ENCODE measurements at regions not wholly inside any gene's neighbourhood (a gene's known extent, or its start where the extent isn't known, plus 50 kb on each side); places are given as distances from the start of the nearest gene placed in this dataset.

GRCh38 chr2:149994057-149994728 is 406.6 kb upstream of the MMADHC start:
- FAIRE-seq (no peak), DNase-seq (ENCODE audit: insufficient read length) (no peak)
- TF ChIP-seq POLR2AphosphoS5 (IDR thresholded peaks at IDR 0.05; ENCODE audit: low read depth, low read length), result no peak
- TF ChIP-seq POLR2A (IDR thresholded peaks at IDR 0.05; ENCODE audit: low read depth, low read length), result no peak

DNA sequence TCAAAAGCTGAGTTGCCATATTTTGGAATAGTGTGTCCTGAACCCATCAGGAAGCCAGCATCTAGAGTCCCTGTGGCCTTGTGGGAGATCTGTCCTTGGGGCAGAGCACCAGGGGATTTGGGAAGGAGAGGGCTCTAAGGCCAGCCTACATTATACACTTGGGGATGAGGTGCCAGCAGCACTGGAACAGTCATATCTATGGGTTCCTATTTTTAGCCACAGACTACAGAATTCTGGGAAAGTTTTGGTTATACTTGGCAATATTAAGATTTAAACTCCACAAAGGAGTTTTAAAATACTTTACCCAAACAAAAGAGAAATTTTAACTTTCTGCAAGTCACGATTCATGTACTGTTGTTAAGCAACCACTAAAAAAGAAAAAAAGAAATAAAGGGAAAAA is 405.7 kb upstream of the MMADHC start:
- no peak for TF ChIP-seq TAF1 (IDR thresholded peaks at IDR 0.05; ENCODE audit: borderline replicate concordance, low read depth, low read length)
- TF ChIP-seq POLR2AphosphoS5 (IDR thresholded peaks at IDR 0.05; ENCODE audit: low read depth, low read length), result no peak
- TF ChIP-seq POLR2A (IDR thresholded peaks at IDR 0.05; ENCODE audit: low read depth, low read length), result no peak
- FAIRE-seq (no peak), DNase-seq (ENCODE audit: insufficient read length) (no peak)

DNA sequence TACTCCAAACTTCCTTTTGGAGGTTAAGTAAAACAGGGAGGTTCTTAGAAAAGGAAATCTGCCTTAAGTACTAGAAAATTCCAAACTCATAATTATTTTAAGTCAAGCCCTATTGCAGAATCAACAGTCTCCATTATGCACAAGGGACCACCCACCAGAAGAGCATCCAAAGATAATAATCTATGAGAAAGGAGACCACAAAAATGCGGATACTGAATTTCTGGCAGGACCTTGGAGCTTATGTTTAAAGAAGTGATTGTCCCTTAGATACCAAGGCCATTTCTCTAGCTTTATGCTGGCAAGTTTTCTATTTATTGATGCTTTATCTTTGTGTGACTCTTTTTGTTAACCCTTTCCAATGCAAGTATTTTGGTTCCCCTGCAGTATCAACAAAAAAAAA is 404.0 kb upstream of the MMADHC start:
- DNase-seq (ENCODE audit: insufficient read length), result no peak
- no peak for FAIRE-seq
- TF ChIP-seq TAF1 (IDR thresholded peaks at IDR 0.05; ENCODE audit: borderline replicate concordance, low read depth, low read length), result no peak
- TF ChIP-seq POLR2AphosphoS5 (IDR thresholded peaks at IDR 0.05; ENCODE audit: low read depth, low read length), result no peak
- no peak for TF ChIP-seq POLR2A (IDR thresholded peaks at IDR 0.05; ENCODE audit: low read depth, low read length)

- no peak for DNase-seq (ENCODE audit: insufficient read length)
- no peak for FAIRE-seq
- TF ChIP-seq POLR2AphosphoS5 (IDR thresholded peaks at IDR 0.05; ENCODE audit: low read depth, low read length), result no peak
- no peak for TF ChIP-seq POLR2A (IDR thresholded peaks at IDR 0.05; ENCODE audit: low read depth, low read length)
- TF ChIP-seq TAF1 (IDR thresholded peaks at IDR 0.05; ENCODE audit: borderline replicate concordance, low read depth, low read length), result no peak
Observed at GRCh38 chr2:149990965-149991364, 403.4 kb upstream of the MMADHC start.

DNA sequence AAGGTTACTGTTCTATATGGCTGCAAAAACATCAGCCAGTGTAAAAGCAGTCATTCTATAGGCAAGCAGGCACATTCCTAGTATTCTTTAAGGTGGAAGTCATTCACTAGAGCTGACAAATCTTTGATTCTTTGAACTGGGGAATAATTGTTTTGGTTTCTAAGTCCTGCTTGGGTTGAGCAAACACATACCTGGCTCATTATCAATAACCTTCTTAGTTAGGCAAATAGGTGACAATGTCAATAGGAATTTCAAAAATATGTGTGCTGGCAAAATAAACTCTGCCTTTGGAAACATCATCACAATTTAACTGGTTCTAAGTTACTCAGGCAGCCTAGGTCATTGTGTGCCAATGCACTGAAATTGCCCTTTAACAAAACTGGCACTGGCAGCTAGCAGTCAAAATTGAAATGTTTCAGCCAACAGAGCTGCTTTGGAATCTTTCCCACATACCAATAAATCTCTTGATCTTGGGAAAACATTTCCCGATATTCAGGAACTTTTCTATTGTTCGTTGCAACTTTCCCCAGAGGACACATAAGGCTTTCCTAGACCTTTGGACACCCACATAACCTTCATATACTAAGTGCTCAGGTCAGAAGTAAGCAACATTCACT is 402.0 kb upstream of the MMADHC start:
- FAIRE-seq (no peak), DNase-seq (ENCODE audit: insufficient read length) (no peak)
- TF ChIP-seq TAF1 (IDR thresholded peaks at IDR 0.05; ENCODE audit: borderline replicate concordance, low read depth, low read length) (no peak), POLR2AphosphoS5 (IDR thresholded peaks at IDR 0.05; ENCODE audit: low read depth, low read length) (no peak), POLR2A (IDR thresholded peaks at IDR 0.05; ENCODE audit: low read depth, low read length) (no peak)

DNA sequence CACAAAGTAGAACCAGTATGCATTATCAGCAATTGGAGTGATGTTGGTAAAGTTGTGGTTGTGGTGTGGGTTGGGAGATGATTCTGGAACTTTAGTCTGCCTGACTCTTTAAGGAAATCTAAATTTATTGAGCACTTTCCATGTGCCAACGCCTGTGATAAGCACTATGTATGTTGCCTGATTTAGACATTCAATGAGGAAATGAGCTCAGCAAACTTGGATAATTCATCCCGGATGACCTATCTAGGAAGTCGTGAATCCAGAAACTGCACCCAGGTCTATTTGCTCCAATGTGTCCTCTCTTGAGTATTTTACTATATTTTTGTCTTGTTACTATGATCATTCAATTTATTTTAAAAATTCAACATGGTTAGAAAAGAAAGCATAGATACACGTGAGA is 400.8 kb upstream of the MMADHC start:
- DNase-seq (ENCODE audit: insufficient read length) (no peak), FAIRE-seq (no peak)
- no peak for TF ChIP-seq POLR2A (IDR thresholded peaks at IDR 0.05; ENCODE audit: low read depth, low read length)
- no peak for TF ChIP-seq POLR2AphosphoS5 (IDR thresholded peaks at IDR 0.05; ENCODE audit: low read depth, low read length)
- TF ChIP-seq TAF1 (IDR thresholded peaks at IDR 0.05; ENCODE audit: borderline replicate concordance, low read depth, low read length), result no peak

DNA sequence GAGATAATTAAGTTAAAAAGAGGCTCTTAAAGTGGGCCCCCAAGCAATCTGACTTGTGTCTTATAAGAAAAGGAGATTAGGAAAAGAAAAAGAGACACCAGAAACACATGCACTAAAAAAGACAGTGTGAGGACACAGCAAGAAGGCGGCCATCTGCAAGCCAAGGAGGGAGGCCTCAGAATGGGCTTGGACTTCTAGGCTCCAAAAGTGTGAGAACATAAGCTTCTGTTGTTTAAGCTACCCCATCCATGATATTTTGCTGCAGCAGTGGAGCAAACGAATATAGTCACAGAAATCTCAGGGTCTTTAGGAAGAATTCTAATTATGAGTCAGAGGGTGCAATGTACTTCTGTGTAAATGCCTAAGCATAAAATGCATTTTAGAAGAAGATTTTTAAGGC is 399.3 kb upstream of the MMADHC start:
- DNase-seq (ENCODE audit: insufficient read length) (no peak), FAIRE-seq (no peak)
- TF ChIP-seq POLR2AphosphoS5 (IDR thresholded peaks at IDR 0.05; ENCODE audit: low read depth, low read length), result no peak
- no peak for TF ChIP-seq POLR2A (IDR thresholded peaks at IDR 0.05; ENCODE audit: low read depth, low read length)
- no peak for TF ChIP-seq TAF1 (IDR thresholded peaks at IDR 0.05; ENCODE audit: borderline replicate concordance, low read depth, low read length)

- FAIRE-seq (no peak), DNase-seq (ENCODE audit: insufficient read length) (no peak)
- TF ChIP-seq POLR2AphosphoS5 (IDR thresholded peaks at IDR 0.05; ENCODE audit: low read depth, low read length) (no peak), POLR2A (IDR thresholded peaks at IDR 0.05; ENCODE audit: low read depth, low read length) (no peak), TAF1 (IDR thresholded peaks at IDR 0.05; ENCODE audit: borderline replicate concordance, low read depth, low read length) (no peak)
Observed at GRCh38 chr2:149984311-149984710, 396.7 kb upstream of the MMADHC start.

GRCh38 chr2:149972066-149972465 is 384.5 kb upstream of the MMADHC start:
- TF ChIP-seq POLR2A (IDR thresholded peaks at IDR 0.05; ENCODE audit: low read depth, low read length), result no peak
- TF ChIP-seq TAF1 (IDR thresholded peaks at IDR 0.05; ENCODE audit: borderline replicate concordance, low read depth, low read length), result no peak
- TF ChIP-seq POLR2AphosphoS5 (IDR thresholded peaks at IDR 0.05; ENCODE audit: low read depth, low read length), result no peak
- no peak for FAIRE-seq
- DNase-seq (ENCODE audit: insufficient read length), result no peak

DNA sequence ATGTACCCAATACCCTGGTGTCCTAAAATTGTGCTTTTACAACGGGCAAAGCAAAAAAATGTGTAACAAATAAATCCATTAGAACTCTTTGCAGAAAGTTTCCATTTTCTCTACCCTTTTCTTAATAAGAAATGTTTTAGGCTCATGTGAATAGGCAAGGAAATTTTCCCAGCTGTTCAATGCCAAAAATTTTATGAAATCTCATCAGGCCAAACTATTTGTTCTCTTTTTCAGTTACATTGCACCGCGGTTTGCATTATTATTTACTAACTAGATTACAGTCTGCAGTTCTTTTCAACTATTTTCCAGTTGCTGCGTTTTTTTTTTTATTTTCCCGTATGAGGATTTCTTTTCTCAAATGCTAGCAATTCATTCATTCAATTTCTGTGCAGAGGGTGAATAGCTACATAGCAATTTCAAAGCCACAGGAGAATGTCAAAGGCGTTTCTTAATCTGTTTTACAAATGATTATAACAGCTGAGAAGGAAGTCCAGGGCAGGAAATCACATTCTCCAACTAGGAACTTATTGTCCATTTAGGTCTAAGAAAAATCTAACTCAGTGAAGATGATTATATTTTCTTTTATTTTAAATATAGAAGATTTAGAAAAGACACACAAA is 367.5 kb upstream of the MMADHC start:
- no peak for TF ChIP-seq POLR2AphosphoS5 (IDR thresholded peaks at IDR 0.05; ENCODE audit: low read depth, low read length)
- TF ChIP-seq POLR2A (IDR thresholded peaks at IDR 0.05; ENCODE audit: low read depth, low read length), result no peak
- TF ChIP-seq TAF1 (IDR thresholded peaks at IDR 0.05; ENCODE audit: borderline replicate concordance, low read depth, low read length), result no peak
- FAIRE-seq (no peak), DNase-seq (ENCODE audit: insufficient read length) (no peak)

GRCh38 chr2:149953627-149954026 is 366.1 kb upstream of the MMADHC start:
- no peak for DNase-seq (ENCODE audit: insufficient read length)
- no peak for TF ChIP-seq POLR2A (IDR thresholded peaks at IDR 0.05; ENCODE audit: low read depth, low read length)
- TF ChIP-seq TAF1 (IDR thresholded peaks at IDR 0.05; ENCODE audit: borderline replicate concordance, low read depth, low read length), result no peak
- no peak for FAIRE-seq

GRCh38 chr2:149931486-149931885 is 343.9 kb upstream of the MMADHC start:
- DNase-seq (ENCODE audit: insufficient read length), result no peak
- TF ChIP-seq POLR2A (IDR thresholded peaks at IDR 0.05; ENCODE audit: low read depth, low read length) (no peak), TAF1 (IDR thresholded peaks at IDR 0.05; ENCODE audit: borderline replicate concordance, low read depth, low read length) (no peak), POLR2AphosphoS5 (IDR thresholded peaks at IDR 0.05; ENCODE audit: low read depth, low read length) (no peak)
- FAIRE-seq, result no peak
